ENCODE measurements at regions not wholly inside any gene's neighbourhood (a gene's known extent, or its start where the extent isn't known, plus 50 kb on each side); places are given as distances from the start of the nearest gene placed in this dataset.

GRCh38 chr10:64209561-64209960 lies 688.4 kb downstream of the REEP3 start:
- no peaks in the 10 kb centered on the region for H3K9me3 ChIP-seq
- no peaks in the 10 kb centered on the region for H3K4me1 ChIP-seq
- H3K4me3 ChIP-seq, result no peak overlapping the region
- no peak for DNase-seq (ENCODE audit: low spot score in 2 of 2)
- no peaks in the 10 kb centered on the region for H3K27me3 ChIP-seq
- 67% methylated on average over 3 of the region's 3 CpGs for WGBS
- TF ChIP-seq POLR2AphosphoS5 (IDR thresholded peaks at IDR 0.05) (no peak), EP300 (IDR thresholded peaks at IDR 0.05) (no peak), POLR2A (IDR thresholded peaks at IDR 0.05) (no peak)
- TF ChIP-seq, protein P1, sequence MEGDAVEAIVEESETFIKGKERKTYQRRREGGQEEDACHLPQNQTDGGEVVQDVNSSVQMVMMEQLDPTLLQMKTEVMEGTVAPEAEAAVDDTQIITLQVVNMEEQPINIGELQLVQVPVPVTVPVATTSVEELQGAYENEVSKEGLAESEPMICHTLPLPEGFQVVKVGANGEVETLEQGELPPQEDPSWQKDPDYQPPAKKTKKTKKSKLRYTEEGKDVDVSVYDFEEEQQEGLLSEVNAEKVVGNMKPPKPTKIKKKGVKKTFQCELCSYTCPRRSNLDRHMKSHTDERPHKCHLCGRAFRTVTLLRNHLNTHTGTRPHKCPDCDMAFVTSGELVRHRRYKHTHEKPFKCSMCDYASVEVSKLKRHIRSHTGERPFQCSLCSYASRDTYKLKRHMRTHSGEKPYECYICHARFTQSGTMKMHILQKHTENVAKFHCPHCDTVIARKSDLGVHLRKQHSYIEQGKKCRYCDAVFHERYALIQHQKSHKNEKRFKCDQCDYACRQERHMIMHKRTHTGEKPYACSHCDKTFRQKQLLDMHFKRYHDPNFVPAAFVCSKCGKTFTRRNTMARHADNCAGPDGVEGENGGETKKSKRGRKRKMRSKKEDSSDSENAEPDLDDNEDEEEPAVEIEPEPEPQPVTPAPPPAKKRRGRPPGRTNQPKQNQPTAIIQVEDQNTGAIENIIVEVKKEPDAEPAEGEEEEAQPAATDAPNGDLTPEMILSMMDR (IDR thresholded peaks at IDR 0.05), result no peak
- no peaks in the 10 kb centered on the region for H3K36me3 ChIP-seq
- H3K27ac ChIP-seq, result no peak overlapping the region

DNA sequence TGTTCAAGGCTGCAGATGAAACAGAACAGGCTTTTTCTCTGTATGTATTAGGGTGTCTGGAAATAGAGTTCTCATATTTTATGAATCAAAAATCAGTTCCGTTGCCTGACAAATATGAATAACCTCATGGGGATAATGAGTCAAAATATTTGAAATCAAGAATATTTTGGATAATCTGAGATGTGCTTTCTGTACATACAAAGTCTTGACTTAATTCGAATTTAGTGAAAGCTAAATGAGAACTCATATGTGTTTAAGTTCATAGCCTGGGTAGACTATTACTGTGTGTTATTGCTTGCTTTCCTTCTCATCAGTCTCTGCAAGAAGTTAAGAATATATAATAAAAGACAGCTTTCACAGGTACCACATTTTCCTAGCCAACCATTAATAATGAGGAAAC lies 689.0 kb downstream of the REEP3 start:
- no peaks in the 10 kb centered on the region for H3K9me3 ChIP-seq
- DNase-seq (ENCODE audit: low spot score in 2 of 2), result no peak
- H3K36me3 ChIP-seq, result no peaks in the 10 kb centered on the region
- H3K4me3 ChIP-seq, result no peak overlapping the region
- no peaks in the 10 kb centered on the region for H3K4me1 ChIP-seq
- WGBS, result 83% methylated on average over 2 of the region's 2 CpGs
- H3K27ac ChIP-seq, result no peak overlapping the region
- TF ChIP-seq POLR2A (IDR thresholded peaks at IDR 0.05) (no peak), POLR2AphosphoS5 (IDR thresholded peaks at IDR 0.05) (no peak), EP300 (IDR thresholded peaks at IDR 0.05) (no peak)
- TF ChIP-seq, protein P1 (IDR thresholded peaks at IDR 0.05), result no peak
- no peaks in the 10 kb centered on the region for H3K27me3 ChIP-seq

GRCh38 chr10:64211466-64211865 lies 690.3 kb downstream of the REEP3 start:
- Histone ChIP-seq H3K4me3 (no peak overlapping the region), H3K27ac (no peak overlapping the region), H3K9me3 (no peaks in the 10 kb centered on the region), H3K36me3 (no peaks in the 10 kb centered on the region), H3K27me3 (no peaks in the 10 kb centered on the region), H3K4me1 (no peaks in the 10 kb centered on the region)
- 70% methylated on average over 3 of the region's 3 CpGs for WGBS
- TF ChIP-seq EP300 (IDR thresholded peaks at IDR 0.05) (no peak), POLR2AphosphoS5 (IDR thresholded peaks at IDR 0.05) (no peak), POLR2A (IDR thresholded peaks at IDR 0.05) (no peak)
- TF ChIP-seq, protein P1 (IDR thresholded peaks at IDR 0.05), result no peak
- DNase-seq (ENCODE audit: low spot score in 2 of 2), result no peak

GRCh38 chr10:64215088-64215487 lies 693.9 kb downstream of the REEP3 start:
- H3K36me3 ChIP-seq, result no peaks in the 10 kb centered on the region
- no peaks in the 10 kb centered on the region for H3K9me3 ChIP-seq
- H3K27me3 ChIP-seq, result no peaks in the 10 kb centered on the region
- WGBS, result 91% methylated on average over 1 of the region's 1 CpG
- no peaks in the 10 kb centered on the region for H3K4me1 ChIP-seq
- no peak overlapping the region for H3K27ac ChIP-seq
- TF ChIP-seq POLR2AphosphoS5 (IDR thresholded peaks at IDR 0.05), result no peak
- TF ChIP-seq POLR2A (IDR thresholded peaks at IDR 0.05), result no peak
- TF ChIP-seq EP300 (IDR thresholded peaks at IDR 0.05), result no peak
- TF ChIP-seq, protein P1 (IDR thresholded peaks at IDR 0.05), result no peak
- H3K4me3 ChIP-seq, result no peak overlapping the region
- no peak for DNase-seq (ENCODE audit: low spot score in 2 of 2)

DNA sequence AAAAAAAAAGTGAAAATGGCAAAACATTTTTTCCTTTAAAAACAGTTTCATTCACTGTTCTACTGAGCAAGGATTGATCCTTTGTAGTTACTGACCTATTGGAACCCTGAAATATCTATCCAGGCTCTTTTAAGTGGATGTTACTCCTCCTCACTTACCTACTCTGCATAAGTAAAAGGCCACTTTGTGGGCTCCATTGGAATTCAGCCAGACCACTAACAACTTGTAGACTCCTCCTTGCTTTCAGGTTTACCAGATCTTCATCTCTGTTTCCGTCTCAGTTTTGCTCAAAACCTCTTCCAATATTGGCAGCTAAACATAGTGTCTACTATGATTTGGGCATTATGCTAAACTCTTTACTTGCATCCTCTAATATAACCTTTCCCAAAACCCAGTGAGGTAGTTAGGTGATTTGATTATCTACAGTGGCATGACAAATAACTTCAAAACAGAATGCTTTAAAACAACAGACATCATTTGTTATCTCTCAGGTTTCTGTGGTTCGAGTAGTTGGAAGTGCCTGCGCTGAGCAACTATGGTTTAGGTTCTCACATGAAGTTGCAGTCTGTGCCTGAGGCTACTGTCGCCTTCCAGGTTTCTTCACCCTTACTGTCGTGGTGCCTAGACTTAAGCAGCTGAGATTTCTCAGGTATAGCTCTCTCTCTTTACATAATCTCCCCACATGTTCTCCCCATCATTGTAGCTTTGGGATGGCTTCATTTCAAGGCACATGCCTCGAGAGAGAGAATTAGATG lies 698.2 kb downstream of the REEP3 start:
- H3K4me1 ChIP-seq, result no peaks in the 10 kb centered on the region
- WGBS, result 66% methylated on average over 6 of the region's 6 CpGs
- no peak for DNase-seq (ENCODE audit: low spot score in 2 of 2)

More for the DNA sequence above, 698.2 kb downstream of the REEP3 start:
- TF ChIP-seq, protein P1 (IDR thresholded peaks at IDR 0.05), result no peak
- TF ChIP-seq EP300 (IDR thresholded peaks at IDR 0.05), result no peak
- Histone ChIP-seq H3K4me3 (no peak overlapping the region), H3K27ac (no peak overlapping the region), H3K9me3 (peaks cover 4% of the 10 kb centered on the region), H3K36me3 (no peaks in the 10 kb centered on the region), H3K27me3 (no peaks in the 10 kb centered on the region)
